WTC11 (cell line): ENCODE measurements at regions not wholly inside any gene's neighbourhood (a gene's known extent, or its start where the extent isn't known, plus 50 kb on each side); places are given as distances from the start of the nearest gene placed in this dataset.

Source experiments
- ATAC-seq: fragments of 200-7000 bp; cut with Tn5 transposase; 2 replicates; pipeline ENCODE4 v1.10.0; 2021; ENCODE audit warnings: mild to moderate bottlenecking, moderate library complexity
- CTCF ChIA-PET: fragments of 300-600 bp; sonication (Branson Sonifier 250); formaldehyde crosslinking; loops from one replicate; lab custom pipeline; 2021; ENCODE audit warnings: antibody characterized with exemption; lab: Charles Lee
- POLR2A ChIA-PET: fragments of 350-600 bp; sonication (Branson Sonifier 250); formaldehyde crosslinking; loops from one replicate; lab custom pipeline; 2021; ENCODE audit warnings: antibody characterized with exemption; lab: Charles Lee
- DNase-seq: peaks from one replicate; pipeline ENCODE4 v3.0.0; 2021; ENCODE audit warnings: low spot score
- H3K27ac Mint-ChIP-seq: 2 replicates; pipeline ENCODE4 v1.8.0; 2021; ENCODE audit warnings: mixed read lengths
- H3K27me3 Mint-ChIP-seq: 2 replicates; pipeline ENCODE4 v1.8.0; 2021; ENCODE audit warnings: low read depth, mild to moderate bottlenecking, moderate library complexity, mixed read lengths
- H3K36me3 Mint-ChIP-seq: 2 replicates; pipeline ENCODE4 v1.8.0; 2021; ENCODE audit warnings: mixed read lengths
- H3K4me1 Mint-ChIP-seq: 2 replicates; pipeline ENCODE4 v1.8.0; 2022; ENCODE audit warnings: mixed read lengths
- H3K4me3 Mint-ChIP-seq: 2 replicates; pipeline ENCODE4 v1.8.0; 2021; ENCODE audit warnings: mild to moderate bottlenecking, moderate library complexity, mixed read lengths
- H3K9me3 Mint-ChIP-seq: 2 replicates; pipeline ENCODE4 v1.8.0; 2021; ENCODE audit warnings: mixed read lengths
- CREB1 ChIP-seq: sonication (generic); formaldehyde crosslinking; IDR thresholded peaks from 2 replicates; pipeline ENCODE4 v1.8.0; 2023; ENCODE audit warnings: mild to moderate bottlenecking, missing genetic modification reagents
- FOXJ3 ChIP-seq: sonication (generic); formaldehyde crosslinking; IDR thresholded peaks from 2 replicates; pipeline ENCODE4 v1.9.0; 2021; ENCODE audit warnings: missing genetic modification reagents, mild to moderate bottlenecking, borderline replicate concordance
- FOXP1 ChIP-seq: sonication (generic); formaldehyde crosslinking; IDR thresholded peaks from 2 replicates; pipeline ENCODE4 v1.8.0; 2022; ENCODE audit warnings: missing genetic modification reagents, mild to moderate bottlenecking, moderate library complexity, borderline replicate concordance
- NR3C1 ChIP-seq: sonication (generic); formaldehyde crosslinking; conservative IDR thresholded peaks from 2 replicates; pipeline ENCODE4 v1.8.1; 2023; ENCODE audit warnings: low read depth, mild to moderate bottlenecking, missing genetic modification reagents
- OVOL2 ChIP-seq: fragments of 250-450 bp; sonication (Bioruptor Pico); IDR thresholded peaks from 2 replicates; pipeline ENCODE4 v1.9.0; 2021; ENCODE audit warnings: mild to moderate bottlenecking, borderline replicate concordance
- RELA ChIP-seq: sonication (generic); formaldehyde crosslinking; IDR thresholded peaks from 2 replicates; pipeline ENCODE4 v1.8.1; 2022; ENCODE audit warnings: missing genetic modification reagents, mild to moderate bottlenecking, borderline replicate concordance
- RORB ChIP-seq: fragments of 250-450 bp; sonication (Bioruptor Pico); IDR thresholded peaks from 2 replicates; pipeline ENCODE4 v1.9.0; 2021; ENCODE audit warnings: mild to moderate bottlenecking
- TEAD4 ChIP-seq: sonication (generic); formaldehyde crosslinking; IDR thresholded peaks from 2 replicates; pipeline ENCODE4 v1.8.0; 2022; ENCODE audit warnings: mild to moderate bottlenecking, missing genetic modification reagents
- ZNF317 ChIP-seq: sonication (generic); formaldehyde crosslinking; IDR thresholded peaks from 2 replicates; pipeline ENCODE4 v1.8.1; 2023; ENCODE audit warnings: low read depth, mild to moderate bottlenecking, moderate library complexity, missing genetic modification reagents, borderline replicate concordance
- ZNF423 ChIP-seq: fragments of 250-450 bp; sonication (Bioruptor Pico); IDR thresholded peaks from 2 replicates; pipeline ENCODE4 v2.1.2; 2022; ENCODE audit warnings: mild to moderate bottlenecking, moderate library complexity
- TF ChIP-seq, protein P1 (sequence below): fragments of 200-600 bp; IDR thresholded peaks from 2 replicates; pipeline ENCODE4 v1.8.0; 2022; ENCODE audit warnings: antibody characterized with exemption
- TF ChIP-seq, protein P2 (sequence below): sonication (generic); formaldehyde crosslinking; IDR thresholded peaks from 2 replicates; pipeline ENCODE4 v1.8.1; 2023; ENCODE audit warnings: mild to moderate bottlenecking, missing genetic modification reagents, moderate library complexity
- TF ChIP-seq, protein P3 (sequence below): fragments of 250-450 bp; sonication (Bioruptor Pico); conservative IDR thresholded peaks from 2 replicates; pipeline ENCODE4 v1.9.0; 2021; ENCODE audit warnings: mild to moderate bottlenecking
- TF ChIP-seq, protein P4 (sequence below): sonication (generic); formaldehyde crosslinking; IDR thresholded peaks from 2 replicates; pipeline ENCODE4 v1.8.0; 2022; ENCODE audit warnings: mild to moderate bottlenecking, missing genetic modification reagents
- TF ChIP-seq, protein P5 (sequence below): sonication (generic); formaldehyde crosslinking; IDR thresholded peaks from 2 replicates; pipeline ENCODE4 v1.8.1; 2022; ENCODE audit warnings: missing genetic modification reagents, borderline replicate concordance
- TF ChIP-seq, protein P6 (sequence below): sonication (generic); formaldehyde crosslinking; IDR thresholded peaks from 2 replicates; pipeline ENCODE4 v1.8.1; 2022; ENCODE audit warnings: low read depth, mild to moderate bottlenecking, moderate library complexity, missing genetic modification reagents, borderline replicate concordance

DNA sequence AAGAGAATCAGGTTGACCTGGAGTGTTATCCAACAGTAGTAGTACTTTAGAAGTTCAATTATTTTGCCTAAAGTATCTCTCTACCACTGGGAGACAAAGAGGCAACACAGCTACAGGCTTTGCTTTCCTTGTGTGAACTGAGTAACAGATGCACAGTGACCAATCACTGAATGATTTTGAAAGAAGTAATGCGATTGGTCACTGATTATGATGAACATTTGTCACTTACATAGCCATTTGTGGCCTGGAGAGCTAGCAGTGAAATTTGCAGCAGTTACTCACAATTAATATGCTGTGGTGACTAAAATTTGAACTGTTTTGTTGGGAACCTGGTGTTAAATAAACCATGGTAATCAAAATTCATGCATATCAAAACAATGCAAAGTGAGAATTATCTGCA is 508.7 kb upstream of the DIPK2B start (continued):
- TF ChIP-seq, protein P1, sequence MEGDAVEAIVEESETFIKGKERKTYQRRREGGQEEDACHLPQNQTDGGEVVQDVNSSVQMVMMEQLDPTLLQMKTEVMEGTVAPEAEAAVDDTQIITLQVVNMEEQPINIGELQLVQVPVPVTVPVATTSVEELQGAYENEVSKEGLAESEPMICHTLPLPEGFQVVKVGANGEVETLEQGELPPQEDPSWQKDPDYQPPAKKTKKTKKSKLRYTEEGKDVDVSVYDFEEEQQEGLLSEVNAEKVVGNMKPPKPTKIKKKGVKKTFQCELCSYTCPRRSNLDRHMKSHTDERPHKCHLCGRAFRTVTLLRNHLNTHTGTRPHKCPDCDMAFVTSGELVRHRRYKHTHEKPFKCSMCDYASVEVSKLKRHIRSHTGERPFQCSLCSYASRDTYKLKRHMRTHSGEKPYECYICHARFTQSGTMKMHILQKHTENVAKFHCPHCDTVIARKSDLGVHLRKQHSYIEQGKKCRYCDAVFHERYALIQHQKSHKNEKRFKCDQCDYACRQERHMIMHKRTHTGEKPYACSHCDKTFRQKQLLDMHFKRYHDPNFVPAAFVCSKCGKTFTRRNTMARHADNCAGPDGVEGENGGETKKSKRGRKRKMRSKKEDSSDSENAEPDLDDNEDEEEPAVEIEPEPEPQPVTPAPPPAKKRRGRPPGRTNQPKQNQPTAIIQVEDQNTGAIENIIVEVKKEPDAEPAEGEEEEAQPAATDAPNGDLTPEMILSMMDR, result no peak
- TF ChIP-seq, protein P2, sequence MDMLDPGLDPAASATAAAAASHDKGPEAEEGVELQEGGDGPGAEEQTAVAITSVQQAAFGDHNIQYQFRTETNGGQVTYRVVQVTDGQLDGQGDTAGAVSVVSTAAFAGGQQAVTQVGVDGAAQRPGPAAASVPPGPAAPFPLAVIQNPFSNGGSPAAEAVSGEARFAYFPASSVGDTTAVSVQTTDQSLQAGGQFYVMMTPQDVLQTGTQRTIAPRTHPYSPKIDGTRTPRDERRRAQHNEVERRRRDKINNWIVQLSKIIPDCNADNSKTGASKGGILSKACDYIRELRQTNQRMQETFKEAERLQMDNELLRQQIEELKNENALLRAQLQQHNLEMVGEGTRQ (CRISPR knock-in tag), result no peak
- TF ChIP-seq, protein P3, sequence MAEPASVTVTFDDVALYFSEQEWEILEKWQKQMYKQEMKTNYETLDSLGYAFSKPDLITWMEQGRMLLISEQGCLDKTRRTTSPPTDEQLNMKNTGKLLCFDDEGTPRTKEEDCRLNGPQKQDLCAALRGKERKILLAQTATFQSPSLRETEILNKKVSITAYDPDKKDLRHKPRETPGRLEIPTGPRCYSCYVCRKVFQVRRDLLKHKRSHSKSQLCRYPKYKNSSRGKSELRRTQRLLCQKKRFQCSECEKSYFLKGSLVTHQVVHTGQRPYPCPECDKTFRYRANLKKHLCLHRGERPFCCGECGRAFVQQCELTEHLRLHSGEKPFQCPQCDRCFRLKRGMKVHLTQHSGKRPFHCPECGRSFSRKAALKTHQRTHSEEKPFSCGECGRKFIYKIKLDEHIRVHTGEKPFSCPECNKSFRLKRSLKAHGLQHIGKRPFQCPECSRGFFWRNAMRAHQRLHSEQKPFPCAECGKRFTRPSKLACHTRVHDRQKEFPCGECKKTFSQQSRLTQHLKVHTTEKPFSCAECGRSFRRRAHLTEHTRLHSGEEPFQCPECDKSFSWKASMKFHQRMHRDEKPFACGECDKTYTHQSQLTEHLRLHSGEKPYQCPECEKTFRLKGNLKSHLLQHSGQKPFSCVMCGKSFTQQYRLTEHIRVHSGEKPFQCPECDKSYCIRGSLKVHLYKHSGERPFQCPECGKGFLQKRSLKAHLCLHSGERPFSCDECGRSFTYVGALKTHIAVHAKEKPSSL (CRISPR knock-in tag), result no peak
- no peak for TF ChIP-seq RORB (CRISPR knock-in tag)
- TF ChIP-seq, protein P4, sequence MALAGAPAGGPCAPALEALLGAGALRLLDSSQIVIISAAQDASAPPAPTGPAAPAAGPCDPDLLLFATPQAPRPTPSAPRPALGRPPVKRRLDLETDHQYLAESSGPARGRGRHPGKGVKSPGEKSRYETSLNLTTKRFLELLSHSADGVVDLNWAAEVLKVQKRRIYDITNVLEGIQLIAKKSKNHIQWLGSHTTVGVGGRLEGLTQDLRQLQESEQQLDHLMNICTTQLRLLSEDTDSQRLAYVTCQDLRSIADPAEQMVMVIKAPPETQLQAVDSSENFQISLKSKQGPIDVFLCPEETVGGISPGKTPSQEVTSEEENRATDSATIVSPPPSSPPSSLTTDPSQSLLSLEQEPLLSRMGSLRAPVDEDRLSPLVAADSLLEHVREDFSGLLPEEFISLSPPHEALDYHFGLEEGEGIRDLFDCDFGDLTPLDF, result no peak

DNA sequence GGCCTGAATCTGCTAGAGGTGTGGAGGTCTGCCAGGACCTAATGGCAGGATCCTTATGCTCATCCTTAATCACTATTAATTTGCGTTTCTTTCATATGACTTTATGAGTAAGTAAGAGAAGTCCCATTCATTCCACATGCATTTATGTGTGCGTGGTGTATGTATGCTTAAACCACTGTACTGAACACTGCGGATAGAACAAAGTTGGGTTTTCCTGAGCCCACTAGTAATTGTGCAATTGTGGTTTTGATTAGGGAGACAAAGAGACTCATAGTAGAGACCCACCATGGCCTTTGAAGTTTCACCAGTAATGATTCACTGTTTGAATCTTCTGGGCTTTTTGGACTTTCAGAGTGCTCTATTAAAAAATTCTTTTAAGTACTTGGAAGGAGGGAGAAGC is 498.5 kb upstream of the DIPK2B start:
- POLR2A ChIA-PET, result no interaction called here

DNA sequence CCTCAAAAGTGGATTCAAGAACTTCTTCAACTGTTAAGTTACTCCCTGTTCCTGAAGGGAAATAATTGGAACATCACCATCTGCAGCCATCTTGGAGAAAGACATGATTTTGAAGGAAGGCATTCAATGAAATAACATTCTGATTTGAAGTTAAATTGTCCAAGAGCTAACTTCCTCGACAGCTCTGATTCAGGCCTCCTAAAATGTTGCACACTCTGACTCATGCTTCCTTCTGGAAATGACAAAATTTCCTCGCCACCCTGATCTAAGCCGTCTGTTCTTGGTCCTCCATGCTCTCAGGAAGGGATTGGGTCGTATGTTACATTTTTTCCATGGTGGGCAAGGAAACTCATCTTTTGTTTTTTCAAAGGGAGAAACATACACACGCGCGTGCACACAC is 496.9 kb upstream of the DIPK2B start:
- Mint-ChIP-seq H3K36me3 (no peaks in the 10 kb centered on the region), H3K27ac (no peak overlapping the region), H3K4me1 (no peaks in the 10 kb centered on the region), H3K4me3 (no peak overlapping the region), H3K27me3 (no peaks in the 10 kb centered on the region), H3K9me3 (peaks cover 7% of the 10 kb centered on the region)
- no peak for TF ChIP-seq ZNF317 (CRISPR knock-in tag)
- TF ChIP-seq RORB (CRISPR knock-in tag), result no peak
- TF ChIP-seq TEAD4, result no peak
- TF ChIP-seq, protein P5, sequence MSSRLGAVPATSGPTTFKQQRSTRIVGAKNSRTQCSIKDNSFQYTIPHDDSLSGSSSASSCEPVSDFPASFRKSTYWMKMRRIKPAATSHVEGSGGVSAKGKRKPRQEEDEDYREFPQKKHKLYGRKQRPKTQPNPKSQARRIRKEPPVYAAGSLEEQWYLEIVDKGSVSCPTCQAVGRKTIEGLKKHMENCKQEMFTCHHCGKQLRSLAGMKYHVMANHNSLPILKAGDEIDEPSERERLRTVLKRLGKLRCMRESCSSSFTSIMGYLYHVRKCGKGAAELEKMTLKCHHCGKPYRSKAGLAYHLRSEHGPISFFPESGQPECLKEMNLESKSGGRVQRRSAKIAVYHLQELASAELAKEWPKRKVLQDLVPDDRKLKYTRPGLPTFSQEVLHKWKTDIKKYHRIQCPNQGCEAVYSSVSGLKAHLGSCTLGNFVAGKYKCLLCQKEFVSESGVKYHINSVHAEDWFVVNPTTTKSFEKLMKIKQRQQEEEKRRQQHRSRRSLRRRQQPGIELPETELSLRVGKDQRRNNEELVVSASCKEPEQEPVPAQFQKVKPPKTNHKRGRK (CRISPR knock-in tag), result no peak
- no peak for TF ChIP-seq ZNF423 (CRISPR knock-in tag)
- TF ChIP-seq RELA, result no peak
- TF ChIP-seq OVOL2 (CRISPR knock-in tag), result no peak
- TF ChIP-seq FOXJ3, result no peak
- ATAC-seq (no peak), DNase-seq (no peak)
- ChIA-PET POLR2A (no interaction called here), CTCF (no interaction called here)

More for the DNA sequence above, 498.5 kb upstream of the DIPK2B start:
- Mint-ChIP-seq H3K9me3 (peaks cover 11% of the 10 kb centered on the region), H3K27me3 (no peaks in the 10 kb centered on the region), H3K36me3 (no peaks in the 10 kb centered on the region), H3K4me1 (no peaks in the 10 kb centered on the region), H3K4me3 (no peak overlapping the region), H3K27ac (no peak overlapping the region)
- ATAC-seq (no peak), DNase-seq (no peak)
- no peak for TF ChIP-seq CREB1 (CRISPR knock-in tag)
- no peak for TF ChIP-seq FOXP1 (CRISPR knock-in tag)
- no peak for TF ChIP-seq NR3C1 (CRISPR knock-in tag)
- TF ChIP-seq, protein P6, sequence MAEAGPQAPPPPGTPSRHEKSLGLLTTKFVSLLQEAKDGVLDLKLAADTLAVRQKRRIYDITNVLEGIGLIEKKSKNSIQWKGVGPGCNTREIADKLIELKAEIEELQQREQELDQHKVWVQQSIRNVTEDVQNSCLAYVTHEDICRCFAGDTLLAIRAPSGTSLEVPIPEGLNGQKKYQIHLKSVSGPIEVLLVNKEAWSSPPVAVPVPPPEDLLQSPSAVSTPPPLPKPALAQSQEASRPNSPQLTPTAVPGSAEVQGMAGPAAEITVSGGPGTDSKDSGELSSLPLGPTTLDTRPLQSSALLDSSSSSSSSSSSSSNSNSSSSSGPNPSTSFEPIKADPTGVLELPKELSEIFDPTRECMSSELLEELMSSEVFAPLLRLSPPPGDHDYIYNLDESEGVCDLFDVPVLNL (CRISPR knock-in tag), result no peak
- CTCF ChIA-PET, result no interaction called here
